ENCODE measurements at regions not wholly inside any gene's neighbourhood (a gene's known extent, or its start where the extent isn't known, plus 50 kb on each side); places are given as distances from the start of the nearest gene placed in this dataset.

- no peaks in the 10 kb centered on the region for H3K9me3 ChIP-seq (ENCODE audit: control insufficient read depth in 2 of 2, low read length in 2 of 2)
- H3K27me3 ChIP-seq (ENCODE audit: control insufficient read depth in 1 of 2, insufficient read depth in 2 of 2, low read length in 2 of 2), result peaks cover 0 to 3% of the 10 kb centered on the region in 2 donors
- H3K4me1 ChIP-seq (ENCODE audit: control insufficient read depth, insufficient read depth, low read length), result peaks cover 9% of the 10 kb centered on the region
- H3K27ac ChIP-seq (ENCODE audit: low read length), result no peak overlapping the region
- H3K36me3 ChIP-seq (ENCODE audit: control insufficient read depth in 2 of 2, insufficient read depth in 2 of 2, low read length in 2 of 2), result no peaks in the 10 kb centered on the region
- no peak overlapping the region for H3K4me3 ChIP-seq (ENCODE audit: low read length in 2 of 2)
- H3K9ac ChIP-seq (ENCODE audit: low read length in 2 of 2), result no peak overlapping the region
Observed at GRCh38 chr3:9301091-9301490, 51.6 kb upstream of the SRGAP3 start.

- Histone ChIP-seq H3K9me3 (ENCODE audit: control insufficient read depth in 2 of 2, low read length in 2 of 2) (no peaks in the 10 kb centered on the region), H3K27me3 (ENCODE audit: control insufficient read depth in 1 of 2, insufficient read depth in 2 of 2, low read length in 2 of 2) (peaks cover 0 to 3% of the 10 kb centered on the region in 2 donors), H3K4me1 (ENCODE audit: control insufficient read depth, insufficient read depth, low read length) (peaks cover 9% of the 10 kb centered on the region), H3K9ac (ENCODE audit: low read length in 2 of 2) (no peak overlapping the region), H3K36me3 (ENCODE audit: control insufficient read depth in 2 of 2, insufficient read depth in 2 of 2, low read length in 2 of 2) (no peaks in the 10 kb centered on the region), H3K4me3 (ENCODE audit: low read length in 2 of 2) (no peak overlapping the region), H3K27ac (ENCODE audit: low read length) (no peak overlapping the region)
Observed at GRCh38 chr3:9301798-9302197, 52.4 kb upstream of the SRGAP3 start.

- peaks cover 0 to 3% of the 10 kb centered on the region in 2 donors for H3K27me3 ChIP-seq (ENCODE audit: control insufficient read depth in 1 of 2, insufficient read depth in 2 of 2, low read length in 2 of 2)
- H3K4me3 ChIP-seq (ENCODE audit: low read length in 2 of 2), result peak overlapping the region; percentile 42 to 67
- no peaks in the 10 kb centered on the region for H3K36me3 ChIP-seq (ENCODE audit: control insufficient read depth in 2 of 2, insufficient read depth in 2 of 2, low read length in 2 of 2)
- H3K9me3 ChIP-seq (ENCODE audit: control insufficient read depth in 2 of 2, low read length in 2 of 2), result no peaks in the 10 kb centered on the region
- peaks cover 9% of the 10 kb centered on the region for H3K4me1 ChIP-seq (ENCODE audit: control insufficient read depth, insufficient read depth, low read length)
- H3K9ac ChIP-seq (ENCODE audit: low read length in 2 of 2), result no peak overlapping the region
- H3K27ac ChIP-seq (ENCODE audit: low read length), result no peak overlapping the region
Observed at GRCh38 chr3:9302425-9303181, 53.2 kb upstream of the SRGAP3 start.

GRCh38 chr3:9308298-9308990, 54.4 kb upstream of the THUMPD3 start:
- H3K4me3 ChIP-seq (ENCODE audit: low read length in 2 of 2), result no peak overlapping the region
- no peaks in the 10 kb centered on the region for H3K27me3 ChIP-seq (ENCODE audit: control insufficient read depth in 1 of 2, insufficient read depth in 2 of 2, low read length in 2 of 2)
- H3K9me3 ChIP-seq (ENCODE audit: control insufficient read depth in 2 of 2, low read length in 2 of 2), result no peaks in the 10 kb centered on the region
- H3K9ac ChIP-seq (ENCODE audit: low read length in 2 of 2), result no peak overlapping the region
- H3K4me1 ChIP-seq (ENCODE audit: control insufficient read depth, insufficient read depth, low read length), result no peaks in the 10 kb centered on the region
- H3K36me3 ChIP-seq (ENCODE audit: control insufficient read depth in 2 of 2, insufficient read depth in 2 of 2, low read length in 2 of 2), result no peaks in the 10 kb centered on the region
- H3K27ac ChIP-seq (ENCODE audit: low read length), result no peak overlapping the region

- Histone ChIP-seq H3K36me3 (ENCODE audit: control insufficient read depth in 2 of 2, insufficient read depth in 2 of 2, low read length in 2 of 2) (no peaks in the 10 kb centered on the region), H3K4me1 (ENCODE audit: control insufficient read depth, insufficient read depth, low read length) (no peaks in the 10 kb centered on the region), H3K27ac (ENCODE audit: low read length) (no peak overlapping the region), H3K9ac (ENCODE audit: low read length in 2 of 2) (no peak overlapping the region), H3K9me3 (ENCODE audit: control insufficient read depth in 2 of 2, low read length in 2 of 2) (no peaks in the 10 kb centered on the region), H3K4me3 (ENCODE audit: low read length in 2 of 2) (no peak overlapping the region), H3K27me3 (ENCODE audit: control insufficient read depth in 1 of 2, insufficient read depth in 2 of 2, low read length in 2 of 2) (no peaks in the 10 kb centered on the region)
Observed at GRCh38 chr3:9310043-9310442, 52.8 kb upstream of the THUMPD3 start.

GRCh38 chr3:9311228-9311627, 51.6 kb upstream of the THUMPD3 start:
- no peak overlapping the region for H3K9ac ChIP-seq (ENCODE audit: low read length in 2 of 2)
- no peaks in the 10 kb centered on the region for H3K27me3 ChIP-seq (ENCODE audit: control insufficient read depth in 1 of 2, insufficient read depth in 2 of 2, low read length in 2 of 2)
- no peak overlapping the region for H3K4me3 ChIP-seq (ENCODE audit: low read length in 2 of 2)
- H3K36me3 ChIP-seq (ENCODE audit: control insufficient read depth in 2 of 2, insufficient read depth in 2 of 2, low read length in 2 of 2), result no peaks in the 10 kb centered on the region
- H3K27ac ChIP-seq (ENCODE audit: low read length), result no peak overlapping the region
- H3K9me3 ChIP-seq (ENCODE audit: control insufficient read depth in 2 of 2, low read length in 2 of 2), result no peaks in the 10 kb centered on the region
- H3K4me1 ChIP-seq (ENCODE audit: control insufficient read depth, insufficient read depth, low read length), result no peaks in the 10 kb centered on the region

Data from stomach smooth muscle (tissue), 2 donors.